Colonic mucosa (tissue), 4 donors: ENCODE measurements at regions not wholly inside any gene's neighbourhood (a gene's known extent, or its start where the extent isn't known, plus 50 kb on each side); places are given as distances from the start of the nearest gene placed in this dataset.

ENCODE experiments used
- DNase-seq: peaks from one replicate; pipeline ENCODE4 v3.0.0-alpha.2; 2020
- H3K27ac ChIP-seq: fragments of 200-600 bp; one replicate; pipeline ENCODE4 v1.8.0; 2021
- H3K27me3 ChIP-seq: fragments of 200-600 bp; one replicate; pipeline ENCODE4 v1.8.0; 2021
- H3K36me3 ChIP-seq: fragments of 200-600 bp; one replicate; pipeline ENCODE4 v1.8.0; 2021
- H3K4me1 ChIP-seq: fragments of 200-600 bp; one replicate; pipeline ENCODE4 v1.8.0; 2021; ENCODE audit warnings: mild to moderate bottlenecking
- H3K4me3 ChIP-seq: fragments of 200-600 bp; one replicate; pipeline ENCODE4 v1.8.0; 2021
- H3K9ac ChIP-seq, 2 donors: one replicate each; pipeline ENCODE4 v1.7.0; 2013; ENCODE audit warnings: control low read depth in 2 of 2, low read depth in 2 of 2, low read length in 2 of 2
- H3K9me3 ChIP-seq: fragments of 200-600 bp; one replicate; pipeline ENCODE4 v1.8.0; 2021
- CTCF ChIP-seq: fragments of 200-600 bp; IDR thresholded peaks from one replicate; pipeline ENCODE4 v1.8.0; 2022; ENCODE audit warnings: antibody characterized with exemption, mild to moderate bottlenecking
- intact Hi-C: fragments of 100-400 bp; cut with DNase I; formaldehyde crosslinking; loops from one replicate; pipeline ENCODE4 v1.14.1; 2022
- donor health status: healthy.
- donor health status: DM: no; HTN: no; CAD: no.
- donor health status: DM: no; HTN: no; CAD: no.

- DNase-seq = no peak
- Histone ChIP-seq H3K27ac (no peak overlapping the region), H3K36me3 (no peaks in the 10 kb centered on the region), H3K27me3 (no peaks in the 10 kb centered on the region), H3K9me3 (no peaks in the 10 kb centered on the region), H3K4me3 (no peak overlapping the region), H3K4me1 (no peaks in the 10 kb centered on the region), H3K9ac (no peak overlapping the region)
- TF ChIP-seq CTCF = no peak
- intact Hi-C loops = no loop called here
These were observed 2387.0 kb downstream of the MAT2B start for GRCh38 chr5:165892383-165892782.

- no peaks in the 10 kb centered on the region for H3K4me1 ChIP-seq
- H3K27ac ChIP-seq = no peak overlapping the region
- intact Hi-C loops = no loop called here
- no peak overlapping the region for H3K4me3 ChIP-seq
- no peaks in the 10 kb centered on the region for H3K36me3 ChIP-seq
- H3K9ac ChIP-seq = no peak overlapping the region
- no peaks in the 10 kb centered on the region for H3K27me3 ChIP-seq
- no peak for DNase-seq
- TF ChIP-seq CTCF = no peak
- no peaks in the 10 kb centered on the region for H3K9me3 ChIP-seq
These were observed 2389.5 kb downstream of the MAT2B start for GRCh38 chr5:165894916-165895315.

- intact Hi-C loops = no loop called here
- H3K9me3 ChIP-seq = no peaks in the 10 kb centered on the region
- no peak for DNase-seq
- H3K36me3 ChIP-seq = no peaks in the 10 kb centered on the region
- H3K27ac ChIP-seq = no peak overlapping the region
- no peaks in the 10 kb centered on the region for H3K4me1 ChIP-seq
- no peaks in the 10 kb centered on the region for H3K27me3 ChIP-seq
- no peak overlapping the region for H3K4me3 ChIP-seq
- TF ChIP-seq CTCF = no peak
- H3K9ac ChIP-seq = no peak overlapping the region
These were observed 2387.6 kb upstream of the WWC1 start for GRCh38 chr5:165903835-165904234.

- H3K27me3 ChIP-seq = no peaks in the 10 kb centered on the region
- H3K36me3 ChIP-seq = no peaks in the 10 kb centered on the region
- intact Hi-C loops = no loop called here
- no peak overlapping the region for H3K9ac ChIP-seq
- no peaks in the 10 kb centered on the region for H3K4me1 ChIP-seq
- no peak for DNase-seq
- H3K27ac ChIP-seq = no peak overlapping the region
- H3K4me3 ChIP-seq = no peak overlapping the region
- TF ChIP-seq CTCF = no peak
- no peaks in the 10 kb centered on the region for H3K9me3 ChIP-seq
These were observed 2384.6 kb upstream of the WWC1 start for GRCh38 chr5:165906871-165907270.

GRCh38 chr5:165913059-165913458 lies 2378.4 kb upstream of the WWC1 start:
- TF ChIP-seq CTCF = no peak
- no peak overlapping the region for H3K27ac ChIP-seq
- H3K9me3 ChIP-seq = no peaks in the 10 kb centered on the region
- DNase-seq = no peak
- no peaks in the 10 kb centered on the region for H3K27me3 ChIP-seq
- no peaks in the 10 kb centered on the region for H3K4me1 ChIP-seq
- intact Hi-C loops = no loop called here
- H3K4me3 ChIP-seq = no peak overlapping the region
- no peaks in the 10 kb centered on the region for H3K36me3 ChIP-seq
- H3K9ac ChIP-seq = no peak overlapping the region

- H3K36me3 ChIP-seq = no peaks in the 10 kb centered on the region
- no peaks in the 10 kb centered on the region for H3K9me3 ChIP-seq
- no peak for TF ChIP-seq CTCF
- no peaks in the 10 kb centered on the region for H3K4me1 ChIP-seq
- H3K4me3 ChIP-seq = no peak overlapping the region
- intact Hi-C loops = no loop called here
- no peaks in the 10 kb centered on the region for H3K27me3 ChIP-seq
- H3K27ac ChIP-seq = no peak overlapping the region
- no peak overlapping the region for H3K9ac ChIP-seq
- DNase-seq = no peak
These were observed 2377.0 kb upstream of the WWC1 start for GRCh38 chr5:165914456-165914855.
